ENCODE measurements at regions not wholly inside any gene's neighbourhood (a gene's known extent, or its start where the extent isn't known, plus 50 kb on each side); places are given as distances from the start of the nearest gene placed in this dataset.

- TF ChIP-seq CTCF (IDR thresholded peaks at IDR 0.05; ENCODE audit: insufficient read depth, low read length, missing control alignments): no peak
- ChIA-PET CTCF (interaction anchor here (1.8 kb wide), 1 partner anchor 53 kb away, joined by 4 read pairs; no protein-coding TSS in a partner anchor), POLR2A (no interaction called here)
- DNase-seq (ENCODE audit: low read depth, low spot score): no peak
- no peak overlapping the region for H3K4me3 ChIP-seq (ENCODE audit: low read depth, low read length)
These were observed 140.8 kb downstream of the SNX19 start for GRCh38 chr11:130775306-130776060.

GRCh38 chr11:130776061-130776419 is 140.2 kb downstream of the SNX19 start:
- H3K4me3 ChIP-seq (ENCODE audit: low read depth, low read length): no peak overlapping the region
- DNase-seq (ENCODE audit: low read depth, low spot score): no peak
- POLR2A ChIA-PET: no interaction called here
- CTCF ChIA-PET: no interaction called here
- no peak for TF ChIP-seq CTCF (IDR thresholded peaks at IDR 0.05; ENCODE audit: insufficient read depth, low read length, missing control alignments)

GRCh38 chr11:130778026-130778425 is 138.3 kb downstream of the SNX19 start:
- DNase-seq (ENCODE audit: low read depth, low spot score): no peak
- H3K4me3 ChIP-seq (ENCODE audit: low read depth, low read length): no peak overlapping the region
- ChIA-PET POLR2A (no interaction called here), CTCF (no interaction called here)
- TF ChIP-seq CTCF (IDR thresholded peaks at IDR 0.05; ENCODE audit: insufficient read depth, low read length, missing control alignments): no peak

- DNase-seq (ENCODE audit: low read depth, low spot score): no peak
- no peak for TF ChIP-seq CTCF (IDR thresholded peaks at IDR 0.05; ENCODE audit: insufficient read depth, low read length, missing control alignments)
- ChIA-PET POLR2A (no interaction called here), CTCF (no interaction called here)
- no peak overlapping the region for H3K4me3 ChIP-seq (ENCODE audit: low read depth, low read length)
These were observed 137.6 kb downstream of the SNX19 start for GRCh38 chr11:130778705-130779104.

GRCh38 chr11:130779267-130779666 is 137.0 kb downstream of the SNX19 start:
- ChIA-PET CTCF (no interaction called here), POLR2A (no interaction called here)
- TF ChIP-seq CTCF (IDR thresholded peaks at IDR 0.05; ENCODE audit: insufficient read depth, low read length, missing control alignments): no peak
- no peak overlapping the region for H3K4me3 ChIP-seq (ENCODE audit: low read depth, low read length)
- DNase-seq (ENCODE audit: low read depth, low spot score): no peak

- DNase-seq (ENCODE audit: low read depth, low spot score): no peak
- no peak for TF ChIP-seq CTCF (IDR thresholded peaks at IDR 0.05; ENCODE audit: insufficient read depth, low read length, missing control alignments)
- no peak overlapping the region for H3K4me3 ChIP-seq (ENCODE audit: low read depth, low read length)
- ChIA-PET CTCF (no interaction called here), POLR2A (no interaction called here)
These were observed 136.3 kb downstream of the SNX19 start for GRCh38 chr11:130779943-130780342.
